ENCODE measurements at regions not wholly inside any gene's neighbourhood (a gene's known extent, or its start where the extent isn't known, plus 50 kb on each side); places are given as distances from the start of the nearest gene placed in this dataset.

GRCh38 chr18:77339623-77340022 lies 90.0 kb downstream of the GALR1 start:
- H3K27me3 ChIP-seq (ENCODE audit: insufficient read depth, low read depth, low read length) = no peaks in the 10 kb centered on the region

DNA sequence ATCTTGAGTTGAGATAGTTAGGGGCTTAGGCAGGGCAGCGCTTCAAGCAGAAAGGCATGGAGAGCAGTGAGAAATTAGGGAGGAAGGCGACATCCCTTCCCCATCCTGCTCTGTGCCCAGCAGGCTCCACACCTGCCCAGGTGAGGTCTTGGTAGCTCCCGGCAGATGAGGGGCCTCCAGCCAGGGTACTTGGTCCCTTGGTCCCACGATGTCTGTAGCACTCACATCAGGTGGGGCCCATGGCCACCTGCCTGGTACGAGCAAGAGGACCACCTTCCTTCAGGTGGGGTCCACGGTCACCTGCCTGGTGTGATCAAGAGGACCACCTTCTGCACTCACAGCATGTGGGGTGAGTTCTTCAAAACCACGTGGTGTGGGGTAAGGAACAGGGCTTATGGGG lies 91.2 kb downstream of the GALR1 start:
- no peak overlapping the region for H3K27ac ChIP-seq (ENCODE audit: low read length)
- no peaks in the 10 kb centered on the region for H3F3A ChIP-seq (ENCODE audit: insufficient read depth, low read length, poor library complexity, severe bottlenecking)
- no peaks in the 10 kb centered on the region for H3K36me3 ChIP-seq (ENCODE audit: insufficient read depth, low read length)
- no peak overlapping the region for H2AFZ ChIP-seq (ENCODE audit: low read depth, low read length)
- no peaks in the 10 kb centered on the region for H4K20me1 ChIP-seq (ENCODE audit: insufficient read depth)
- H3K27me3 ChIP-seq (ENCODE audit: insufficient read depth, low read depth, low read length) = no peaks in the 10 kb centered on the region
- H3K79me2 ChIP-seq (replicated peaks; ENCODE audit: insufficient read depth, low read length) = no peaks in the 10 kb centered on the region
- no peaks in the 10 kb centered on the region for H3K9me2 ChIP-seq (ENCODE audit: insufficient read depth, low read length)
- H3K4me2 ChIP-seq (ENCODE audit: low read length) = no peak overlapping the region
- H3K9me3 ChIP-seq (ENCODE audit: low read length) = no peaks in the 10 kb centered on the region
- no peak overlapping the region for H3K4me3 ChIP-seq (ENCODE audit: low read length)
- TF ChIP-seq RAD21 (conservative IDR thresholded peaks at IDR 0.05) (no peak), CTCF (IDR thresholded peaks at IDR 0.05; ENCODE audit: poor library complexity, severe bottlenecking) (no peak), EZH2 (IDR thresholded peaks at IDR 0.05; ENCODE audit: borderline replicate concordance, insufficient read depth, low read length, poor library complexity, severe bottlenecking) (no peak), MXI1 (conservative IDR thresholded peaks at IDR 0.05; ENCODE audit: poor library complexity, severe bottlenecking) (no peak)
- no peak overlapping the region for H3K9ac ChIP-seq (ENCODE audit: low read length)

More at GRCh38 chr18:77339623-77340022, 90.0 kb downstream of the GALR1 start:
- H3F3A ChIP-seq (ENCODE audit: insufficient read depth, low read length, poor library complexity, severe bottlenecking) = no peaks in the 10 kb centered on the region
- H3K9me2 ChIP-seq (ENCODE audit: insufficient read depth, low read length) = no peaks in the 10 kb centered on the region
- TF ChIP-seq MXI1 (conservative IDR thresholded peaks at IDR 0.05; ENCODE audit: poor library complexity, severe bottlenecking) (no peak), RAD21 (conservative IDR thresholded peaks at IDR 0.05) (no peak), EP300 (conservative IDR thresholded peaks at IDR 0.05; ENCODE audit: poor library complexity, severe bottlenecking) (no peak), REST (IDR thresholded peaks at IDR 0.05; ENCODE audit: borderline replicate concordance) (no peak), POLR2AphosphoS5 (IDR thresholded peaks at IDR 0.05) (no peak), TAF1 (IDR thresholded peaks at IDR 0.05; ENCODE audit: low read depth) (no peak), EZH2 (IDR thresholded peaks at IDR 0.05; ENCODE audit: borderline replicate concordance, insufficient read depth, low read length, poor library complexity, severe bottlenecking) (no peak), CTCF (IDR thresholded peaks at IDR 0.05; ENCODE audit: poor library complexity, severe bottlenecking) (no peak), SMC3 (conservative IDR thresholded peaks at IDR 0.05; ENCODE audit: poor library complexity) (no peak)
- H3K9me3 ChIP-seq (ENCODE audit: low read length) = no peaks in the 10 kb centered on the region
- no peaks in the 10 kb centered on the region for H3K36me3 ChIP-seq (ENCODE audit: insufficient read depth, low read length)
- no peak overlapping the region for H3K4me2 ChIP-seq (ENCODE audit: low read length)
- no peak overlapping the region for H3K27ac ChIP-seq (ENCODE audit: low read length)
- H3K9ac ChIP-seq (ENCODE audit: low read length) = no peak overlapping the region
- no peaks in the 10 kb centered on the region for H4K20me1 ChIP-seq (ENCODE audit: insufficient read depth)
- H3K79me2 ChIP-seq (replicated peaks; ENCODE audit: insufficient read depth, low read length) = no peaks in the 10 kb centered on the region
- no peak overlapping the region for H2AFZ ChIP-seq (ENCODE audit: low read depth, low read length)
- no peak overlapping the region for H3K4me3 ChIP-seq (ENCODE audit: low read length)
